ENCODE measurements at regions not wholly inside any gene's neighbourhood (a gene's known extent, or its start where the extent isn't known, plus 50 kb on each side); places are given as distances from the start of the nearest gene placed in this dataset.

DNA sequence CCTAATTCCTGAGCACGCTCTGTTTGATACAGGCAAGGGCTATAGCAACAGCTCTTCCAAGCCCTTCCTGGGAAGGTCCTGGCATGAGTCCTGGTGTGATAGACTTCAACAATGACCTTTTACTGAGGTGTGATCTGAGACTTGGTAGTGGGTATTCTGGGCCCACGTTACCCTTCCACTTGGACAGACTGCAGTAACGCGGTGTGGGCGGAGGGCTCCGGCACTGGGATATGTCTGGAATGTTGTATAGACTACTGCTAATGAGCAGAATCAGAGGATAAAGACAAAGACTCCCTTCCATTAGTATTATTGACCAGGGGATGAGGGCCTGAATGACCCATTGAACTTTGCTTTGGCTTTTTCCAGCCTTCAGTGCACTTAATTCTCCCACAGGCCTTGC lies 262.3 kb downstream of the RWDD3 start:
- Mint-ChIP-seq H3K4me3 (no peak overlapping the region), H3K27ac (no peak overlapping the region), H3K27me3 (ENCODE audit: low read depth) (no peaks in the 10 kb centered on the region), H3K36me3 (ENCODE audit: low read depth) (no peaks in the 10 kb centered on the region), H3K9me3 (peaks cover 7% of the 10 kb centered on the region), H3K4me1 (ENCODE audit: low read depth) (no peaks in the 10 kb centered on the region)
- no peak for DNase-seq (ENCODE audit: low spot score)

DNA sequence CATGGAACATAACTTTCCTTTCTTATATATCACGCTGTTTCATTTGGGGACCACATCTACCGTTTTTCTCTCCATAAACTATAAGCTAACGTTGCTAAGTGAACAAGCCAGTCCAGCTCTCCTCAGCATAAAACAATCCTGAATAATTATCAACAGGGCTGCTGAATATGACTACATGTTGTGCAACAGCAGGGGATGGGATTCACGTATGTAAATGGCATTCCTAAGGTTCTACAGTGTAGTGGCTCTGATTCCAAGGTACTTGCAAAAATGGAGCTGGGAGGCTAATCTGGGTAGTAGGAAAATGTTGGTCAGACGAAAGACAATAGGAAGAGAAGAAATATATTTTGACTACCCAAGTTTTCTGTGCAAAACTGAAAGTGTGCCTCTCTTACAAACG lies 262.8 kb downstream of the RWDD3 start:
- no peaks in the 10 kb centered on the region for H3K36me3 Mint-ChIP-seq (ENCODE audit: low read depth)
- no peaks in the 10 kb centered on the region for H3K4me1 Mint-ChIP-seq (ENCODE audit: low read depth)
- no peak overlapping the region for H3K27ac Mint-ChIP-seq
- no peak overlapping the region for H3K4me3 Mint-ChIP-seq
- H3K27me3 Mint-ChIP-seq (ENCODE audit: low read depth): no peaks in the 10 kb centered on the region
- no peak for DNase-seq (ENCODE audit: low spot score)
- peaks cover 7% of the 10 kb centered on the region for H3K9me3 Mint-ChIP-seq

DNA sequence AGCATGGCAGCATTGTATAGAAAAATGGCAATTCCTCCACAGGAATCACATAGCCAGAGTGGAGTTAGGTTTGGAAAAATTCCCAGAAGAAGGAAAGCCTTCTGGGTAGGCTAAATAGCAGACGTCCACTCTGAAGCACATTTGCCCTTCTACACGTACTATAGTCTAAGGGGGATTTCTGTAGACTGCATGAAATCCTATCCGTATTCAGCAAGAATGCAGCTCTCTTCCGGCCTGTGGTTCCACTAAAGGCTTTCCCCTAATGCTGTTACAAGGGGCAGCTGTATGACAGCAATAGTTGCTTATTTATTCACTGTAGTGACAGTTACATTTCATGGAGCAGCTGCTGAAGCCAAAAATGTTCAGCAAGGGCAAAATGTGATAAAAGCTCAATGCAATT lies 263.6 kb downstream of the RWDD3 start:
- Mint-ChIP-seq H3K36me3 (ENCODE audit: low read depth) (no peaks in the 10 kb centered on the region), H3K27me3 (ENCODE audit: low read depth) (no peaks in the 10 kb centered on the region), H3K4me1 (ENCODE audit: low read depth) (no peaks in the 10 kb centered on the region), H3K27ac (no peak overlapping the region), H3K9me3 (peaks cover 7% of the 10 kb centered on the region), H3K4me3 (no peak overlapping the region)
- DNase-seq (ENCODE audit: low spot score): no peak

GRCh38 chr1:95503278-95504030 lies 269.4 kb downstream of the RWDD3 start:
- peaks cover 4% of the 10 kb centered on the region for H3K9me3 Mint-ChIP-seq
- H3K27ac Mint-ChIP-seq: no peak overlapping the region
- H3K27me3 Mint-ChIP-seq (ENCODE audit: low read depth): no peaks in the 10 kb centered on the region
- no peaks in the 10 kb centered on the region for H3K4me1 Mint-ChIP-seq (ENCODE audit: low read depth)
- DNase-seq (ENCODE audit: low spot score): no peak
- no peak overlapping the region for H3K4me3 Mint-ChIP-seq
- no peaks in the 10 kb centered on the region for H3K36me3 Mint-ChIP-seq (ENCODE audit: low read depth)

DNA sequence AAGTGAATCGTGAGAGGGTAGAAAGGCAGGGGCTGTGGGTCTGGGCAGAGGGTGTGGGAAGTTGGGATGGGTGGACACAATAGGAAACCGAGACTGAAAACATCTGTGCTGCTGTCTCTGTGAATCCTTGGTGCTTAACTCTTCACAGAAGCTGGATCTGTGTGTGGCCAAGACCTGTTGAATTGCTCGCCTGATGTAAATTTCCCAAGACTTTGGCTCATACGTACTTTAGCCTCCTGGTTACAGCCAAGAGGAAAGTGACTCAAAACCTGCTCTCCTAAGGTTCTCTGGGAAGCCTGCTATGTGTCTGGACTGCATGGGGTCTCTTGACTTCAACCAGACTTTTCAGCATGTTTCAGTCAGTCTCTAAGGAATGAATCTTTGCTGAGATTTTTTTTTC lies 270.3 kb downstream of the RWDD3 start:
- no peaks in the 10 kb centered on the region for H3K27me3 Mint-ChIP-seq (ENCODE audit: low read depth)
- DNase-seq (ENCODE audit: low spot score): no peak

GRCh38 chr1:95506736-95507414 lies 272.9 kb downstream of the RWDD3 start:
- DNase-seq (ENCODE audit: low spot score): no peak
- Mint-ChIP-seq H3K4me3 (no peak overlapping the region), H3K4me1 (ENCODE audit: low read depth) (no peaks in the 10 kb centered on the region), H3K27ac (no peak overlapping the region), H3K9me3 (no peaks in the 10 kb centered on the region), H3K27me3 (ENCODE audit: low read depth) (no peaks in the 10 kb centered on the region), H3K36me3 (ENCODE audit: low read depth) (no peaks in the 10 kb centered on the region)

More for the DNA sequence above, 270.3 kb downstream of the RWDD3 start:
- Mint-ChIP-seq H3K4me1 (ENCODE audit: low read depth) (no peaks in the 10 kb centered on the region), H3K4me3 (no peak overlapping the region), H3K9me3 (peaks cover 4% of the 10 kb centered on the region), H3K36me3 (ENCODE audit: low read depth) (no peaks in the 10 kb centered on the region), H3K27ac (no peak overlapping the region)

DNA sequence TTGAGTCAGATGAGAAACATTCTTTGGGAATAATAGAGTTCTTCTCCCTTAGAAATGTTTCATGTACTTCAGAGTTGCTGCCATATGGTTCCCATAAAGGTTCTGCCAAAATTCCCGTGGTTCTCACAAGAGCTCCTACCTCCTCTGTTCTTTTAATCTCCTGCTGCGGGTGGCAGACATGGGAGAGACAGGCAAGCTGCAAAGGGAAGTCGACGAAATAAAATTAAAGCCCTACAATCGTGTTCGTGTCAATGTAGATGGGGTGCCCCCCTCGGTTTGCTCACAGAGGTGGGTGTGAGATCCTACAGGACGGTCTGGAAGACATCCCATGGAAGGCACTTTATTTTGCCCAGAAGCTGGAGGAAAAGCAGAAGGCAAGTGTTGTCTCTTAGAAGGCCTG lies 276.0 kb downstream of the RWDD3 start:
- no peaks in the 10 kb centered on the region for H3K27me3 Mint-ChIP-seq (ENCODE audit: low read depth)
- no peaks in the 10 kb centered on the region for H3K9me3 Mint-ChIP-seq
- no peak for DNase-seq (ENCODE audit: low spot score)
- H3K4me3 Mint-ChIP-seq: no peak overlapping the region
- no peak overlapping the region for H3K27ac Mint-ChIP-seq
- no peaks in the 10 kb centered on the region for H3K36me3 Mint-ChIP-seq (ENCODE audit: low read depth)
- H3K4me1 Mint-ChIP-seq (ENCODE audit: low read depth): no peaks in the 10 kb centered on the region

DNA sequence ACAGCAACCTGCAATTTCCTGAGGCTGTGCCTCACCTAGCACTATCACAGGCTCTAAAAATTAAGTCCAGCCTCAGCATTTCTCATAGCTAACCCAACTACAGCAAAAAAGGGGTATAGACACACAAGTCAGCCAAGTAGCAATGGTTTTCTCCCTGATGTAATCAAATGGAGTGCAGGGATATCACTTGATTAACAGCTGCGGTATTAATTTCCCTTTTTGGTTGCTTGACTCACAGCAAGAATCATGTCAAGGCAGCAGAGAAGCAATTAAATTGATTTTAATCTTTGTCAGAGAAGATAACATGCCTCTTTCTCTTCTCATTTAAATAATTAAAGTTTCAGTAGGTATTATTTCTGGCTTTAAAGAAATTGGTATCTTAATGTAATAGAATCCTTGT lies 278.9 kb downstream of the RWDD3 start:
- Mint-ChIP-seq H3K9me3 (no peaks in the 10 kb centered on the region), H3K4me3 (no peak overlapping the region), H3K27ac (no peak overlapping the region), H3K36me3 (ENCODE audit: low read depth) (no peaks in the 10 kb centered on the region), H3K27me3 (ENCODE audit: low read depth) (no peaks in the 10 kb centered on the region), H3K4me1 (ENCODE audit: low read depth) (no peaks in the 10 kb centered on the region)
- no peak for DNase-seq (ENCODE audit: low spot score)

DNA sequence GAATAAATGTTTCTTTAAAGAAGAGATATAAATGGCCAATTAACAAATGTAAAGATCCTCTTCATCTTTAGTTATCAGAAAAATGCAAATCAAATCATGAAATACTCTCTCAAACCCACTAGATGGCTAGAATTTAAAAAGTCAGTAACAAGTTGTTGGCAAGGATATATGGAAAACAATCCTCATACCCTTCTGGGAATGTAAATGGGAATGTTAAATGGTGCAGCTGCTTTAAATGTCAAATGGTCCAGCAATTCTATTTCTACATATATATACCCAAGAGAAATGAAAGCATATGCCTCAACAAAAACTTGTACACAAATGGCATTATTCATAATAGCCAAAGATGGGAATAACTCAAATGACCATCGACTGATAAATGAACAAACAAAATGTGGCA lies 283.5 kb downstream of the RWDD3 start:
- no peaks in the 10 kb centered on the region for H3K36me3 Mint-ChIP-seq (ENCODE audit: low read depth)
- H3K9me3 Mint-ChIP-seq: peaks cover 16% of the 10 kb centered on the region
- no peak overlapping the region for H3K27ac Mint-ChIP-seq
- no peaks in the 10 kb centered on the region for H3K4me1 Mint-ChIP-seq (ENCODE audit: low read depth)
- H3K27me3 Mint-ChIP-seq (ENCODE audit: low read depth): no peaks in the 10 kb centered on the region
- no peak for DNase-seq (ENCODE audit: low spot score)
- H3K4me3 Mint-ChIP-seq: no peak overlapping the region

DNA sequence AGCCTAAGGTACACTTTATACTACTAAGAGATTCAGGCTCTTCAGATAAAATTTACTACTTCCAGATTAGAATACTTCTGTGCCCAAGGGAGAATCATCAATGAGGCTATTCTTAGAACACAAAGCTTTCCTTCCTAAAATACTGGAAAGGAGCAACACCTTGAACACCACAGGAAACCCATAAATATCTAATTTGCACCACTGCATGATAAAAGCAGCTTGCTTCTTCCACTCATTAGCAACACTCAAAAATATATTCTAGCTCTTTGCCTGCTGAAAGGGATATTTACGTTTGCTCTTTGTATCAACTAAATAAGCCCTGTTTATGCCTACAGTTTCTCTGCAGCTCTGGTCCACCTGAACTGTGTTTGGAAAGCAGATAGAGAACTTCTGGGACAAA lies 284.3 kb downstream of the RWDD3 start:
- DNase-seq (ENCODE audit: low spot score): no peak
- no peaks in the 10 kb centered on the region for H3K27me3 Mint-ChIP-seq (ENCODE audit: low read depth)
- no peak overlapping the region for H3K27ac Mint-ChIP-seq
- no peaks in the 10 kb centered on the region for H3K36me3 Mint-ChIP-seq (ENCODE audit: low read depth)
- H3K4me1 Mint-ChIP-seq (ENCODE audit: low read depth): no peaks in the 10 kb centered on the region
- H3K4me3 Mint-ChIP-seq: no peak overlapping the region
- H3K9me3 Mint-ChIP-seq: peaks cover 22% of the 10 kb centered on the region

GRCh38 chr1:95520390-95520789 lies 286.4 kb downstream of the RWDD3 start:
- Mint-ChIP-seq H3K36me3 (ENCODE audit: low read depth) (no peaks in the 10 kb centered on the region), H3K4me1 (ENCODE audit: low read depth) (no peaks in the 10 kb centered on the region), H3K4me3 (no peak overlapping the region), H3K27me3 (ENCODE audit: low read depth) (no peaks in the 10 kb centered on the region), H3K9me3 (peaks cover 39% of the 10 kb centered on the region), H3K27ac (no peak overlapping the region)
- no peak for DNase-seq (ENCODE audit: low spot score)

GRCh38 chr1:95532335-95532734 lies 298.3 kb downstream of the RWDD3 start:
- H3K27ac Mint-ChIP-seq: no peak overlapping the region
- H3K27me3 Mint-ChIP-seq (ENCODE audit: low read depth): no peaks in the 10 kb centered on the region
- H3K36me3 Mint-ChIP-seq (ENCODE audit: low read depth): no peaks in the 10 kb centered on the region
- no peak overlapping the region for H3K4me3 Mint-ChIP-seq
- DNase-seq (ENCODE audit: low spot score): no peak
- H3K4me1 Mint-ChIP-seq (ENCODE audit: low read depth): no peaks in the 10 kb centered on the region
- H3K9me3 Mint-ChIP-seq: peaks cover 7% of the 10 kb centered on the region

- H3K4me1 Mint-ChIP-seq (ENCODE audit: low read depth): no peaks in the 10 kb centered on the region
Observed at GRCh38 chr1:95534985-95535384, 301.0 kb downstream of the RWDD3 start.

DNA sequence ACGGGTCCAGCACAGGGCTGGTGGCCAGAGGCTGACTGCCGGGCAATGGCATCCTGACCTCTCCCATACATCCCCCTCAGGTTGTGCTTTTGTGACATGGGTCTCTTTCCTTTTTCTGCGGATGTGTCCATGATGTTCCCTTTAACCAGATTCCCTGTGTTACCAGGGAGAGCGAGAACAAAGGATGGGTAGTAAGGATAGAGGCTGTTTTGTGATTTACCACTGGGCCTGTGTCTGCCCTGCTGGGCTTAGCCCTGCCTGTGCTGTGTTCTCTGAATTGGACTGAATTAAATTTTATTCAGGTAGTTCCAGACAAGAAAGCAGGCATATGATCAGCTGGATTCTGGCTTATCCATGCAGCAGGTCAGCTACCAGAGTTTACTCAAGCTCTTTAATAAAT lies 301.6 kb downstream of the RWDD3 start:
- no peak for DNase-seq (ENCODE audit: low spot score)
- no peaks in the 10 kb centered on the region for H3K27me3 Mint-ChIP-seq (ENCODE audit: low read depth)
- no peak overlapping the region for H3K4me3 Mint-ChIP-seq
- H3K9me3 Mint-ChIP-seq: peaks cover 5% of the 10 kb centered on the region
- no peaks in the 10 kb centered on the region for H3K36me3 Mint-ChIP-seq (ENCODE audit: low read depth)
- no peaks in the 10 kb centered on the region for H3K4me1 Mint-ChIP-seq (ENCODE audit: low read depth)
- no peak overlapping the region for H3K27ac Mint-ChIP-seq

More at GRCh38 chr1:95534985-95535384, 301.0 kb downstream of the RWDD3 start:
- Mint-ChIP-seq H3K27me3 (ENCODE audit: low read depth) (no peaks in the 10 kb centered on the region), H3K27ac (no peak overlapping the region), H3K4me3 (no peak overlapping the region), H3K36me3 (ENCODE audit: low read depth) (no peaks in the 10 kb centered on the region), H3K9me3 (peaks cover 5% of the 10 kb centered on the region)
- no peak for DNase-seq (ENCODE audit: low spot score)

- Mint-ChIP-seq H3K27ac (no peak overlapping the region), H3K4me3 (no peak overlapping the region), H3K27me3 (ENCODE audit: low read depth) (no peaks in the 10 kb centered on the region), H3K36me3 (ENCODE audit: low read depth) (no peaks in the 10 kb centered on the region), H3K4me1 (ENCODE audit: low read depth) (no peaks in the 10 kb centered on the region), H3K9me3 (peaks cover 2% of the 10 kb centered on the region)
- no peak for DNase-seq (ENCODE audit: low spot score)
Observed at GRCh38 chr1:95536501-95536900, 302.5 kb downstream of the RWDD3 start.
